ENCODE measurements at regions not wholly inside any gene's neighbourhood (a gene's known extent, or its start where the extent isn't known, plus 50 kb on each side); places are given as distances from the start of the nearest gene placed in this dataset.

DNA sequence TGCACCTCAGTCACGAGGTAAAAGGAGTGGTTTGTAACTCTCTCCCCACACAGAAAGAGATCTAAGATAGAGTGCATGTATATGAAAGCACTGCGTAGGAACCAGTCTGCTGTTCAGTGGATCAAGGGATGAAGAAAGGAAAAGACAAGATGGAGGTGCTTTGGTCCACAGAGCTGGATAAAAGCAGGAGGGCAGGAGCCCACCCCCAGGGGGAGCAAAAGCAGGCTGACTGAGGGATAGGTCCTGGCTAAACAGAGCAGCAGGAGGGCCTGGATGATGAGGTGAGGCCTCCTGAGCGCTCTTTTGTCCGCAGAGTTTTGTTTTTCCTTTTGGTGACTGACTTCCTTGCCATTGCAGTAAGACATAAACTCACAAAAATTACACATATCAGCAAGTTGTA, 293.5 kb upstream of the C9orf72 start:
- TF ChIP-seq, protein P1, sequence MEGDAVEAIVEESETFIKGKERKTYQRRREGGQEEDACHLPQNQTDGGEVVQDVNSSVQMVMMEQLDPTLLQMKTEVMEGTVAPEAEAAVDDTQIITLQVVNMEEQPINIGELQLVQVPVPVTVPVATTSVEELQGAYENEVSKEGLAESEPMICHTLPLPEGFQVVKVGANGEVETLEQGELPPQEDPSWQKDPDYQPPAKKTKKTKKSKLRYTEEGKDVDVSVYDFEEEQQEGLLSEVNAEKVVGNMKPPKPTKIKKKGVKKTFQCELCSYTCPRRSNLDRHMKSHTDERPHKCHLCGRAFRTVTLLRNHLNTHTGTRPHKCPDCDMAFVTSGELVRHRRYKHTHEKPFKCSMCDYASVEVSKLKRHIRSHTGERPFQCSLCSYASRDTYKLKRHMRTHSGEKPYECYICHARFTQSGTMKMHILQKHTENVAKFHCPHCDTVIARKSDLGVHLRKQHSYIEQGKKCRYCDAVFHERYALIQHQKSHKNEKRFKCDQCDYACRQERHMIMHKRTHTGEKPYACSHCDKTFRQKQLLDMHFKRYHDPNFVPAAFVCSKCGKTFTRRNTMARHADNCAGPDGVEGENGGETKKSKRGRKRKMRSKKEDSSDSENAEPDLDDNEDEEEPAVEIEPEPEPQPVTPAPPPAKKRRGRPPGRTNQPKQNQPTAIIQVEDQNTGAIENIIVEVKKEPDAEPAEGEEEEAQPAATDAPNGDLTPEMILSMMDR (IDR thresholded peaks at IDR 0.05) = no peak
- TF ChIP-seq EP300 (IDR thresholded peaks at IDR 0.05) (no peak), POLR2A (IDR thresholded peaks at IDR 0.05) (no peak)

Measured in sigmoid colon (tissue), 4 donors.